ENCODE measurements at regions not wholly inside any gene's neighbourhood (a gene's known extent, or its start where the extent isn't known, plus 50 kb on each side); places are given as distances from the start of the nearest gene placed in this dataset.
"Not testable (repeated sequence)": the region's sequence is repeated elsewhere in the genome, so short reads cannot be mapped to it uniquely, and the experiment has no call there.

DNA sequence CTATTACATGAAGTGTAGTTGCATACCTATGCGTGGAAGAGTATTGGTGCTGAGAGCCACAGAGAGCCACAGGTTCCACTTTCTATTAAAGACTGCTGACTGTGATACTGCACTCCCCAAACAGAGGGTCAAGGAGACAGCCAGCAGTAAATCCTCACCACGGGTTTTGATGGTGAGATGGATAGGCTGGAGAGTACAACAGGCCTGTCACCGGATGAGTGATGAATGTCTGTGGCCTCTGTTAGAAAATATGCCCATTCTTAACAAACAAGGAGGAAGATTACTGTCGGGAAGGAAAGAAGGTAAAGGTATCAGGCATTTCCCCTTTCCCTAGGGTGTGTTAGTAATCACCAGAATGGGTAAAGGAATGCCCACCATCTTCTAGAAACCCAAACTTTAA lies 286.5 kb downstream of the ALDH8A1 start:
- Mint-ChIP-seq H3K27ac (ENCODE audit: unreplicated experiment) (no peak overlapping the region), H3K27me3 (ENCODE audit: unreplicated experiment) (no peaks in the 10 kb centered on the region), H3K4me1 (ENCODE audit: low read depth, unreplicated experiment) (no peaks in the 10 kb centered on the region), H3K9me3 (ENCODE audit: low read depth, unreplicated experiment) (no peaks in the 10 kb centered on the region), H3K36me3 (ENCODE audit: insufficient read depth, unreplicated experiment) (no peaks in the 10 kb centered on the region), H3K4me3 (ENCODE audit: low read depth, unreplicated experiment) (no peak overlapping the region)
- intact Hi-C loops (cut with micrococcal nuclease; ENCODE audit: unreplicated experiment): no loop called here
- DNase-seq: no peak
- TF ChIP-seq, protein P1, sequence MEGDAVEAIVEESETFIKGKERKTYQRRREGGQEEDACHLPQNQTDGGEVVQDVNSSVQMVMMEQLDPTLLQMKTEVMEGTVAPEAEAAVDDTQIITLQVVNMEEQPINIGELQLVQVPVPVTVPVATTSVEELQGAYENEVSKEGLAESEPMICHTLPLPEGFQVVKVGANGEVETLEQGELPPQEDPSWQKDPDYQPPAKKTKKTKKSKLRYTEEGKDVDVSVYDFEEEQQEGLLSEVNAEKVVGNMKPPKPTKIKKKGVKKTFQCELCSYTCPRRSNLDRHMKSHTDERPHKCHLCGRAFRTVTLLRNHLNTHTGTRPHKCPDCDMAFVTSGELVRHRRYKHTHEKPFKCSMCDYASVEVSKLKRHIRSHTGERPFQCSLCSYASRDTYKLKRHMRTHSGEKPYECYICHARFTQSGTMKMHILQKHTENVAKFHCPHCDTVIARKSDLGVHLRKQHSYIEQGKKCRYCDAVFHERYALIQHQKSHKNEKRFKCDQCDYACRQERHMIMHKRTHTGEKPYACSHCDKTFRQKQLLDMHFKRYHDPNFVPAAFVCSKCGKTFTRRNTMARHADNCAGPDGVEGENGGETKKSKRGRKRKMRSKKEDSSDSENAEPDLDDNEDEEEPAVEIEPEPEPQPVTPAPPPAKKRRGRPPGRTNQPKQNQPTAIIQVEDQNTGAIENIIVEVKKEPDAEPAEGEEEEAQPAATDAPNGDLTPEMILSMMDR (IDR thresholded peaks at IDR 0.05; ENCODE audit: unreplicated experiment): no peak
- BruUV-seq (replicated peaks): no TSS peak
- CTCF ChIA-PET: no interaction called here

DNA sequence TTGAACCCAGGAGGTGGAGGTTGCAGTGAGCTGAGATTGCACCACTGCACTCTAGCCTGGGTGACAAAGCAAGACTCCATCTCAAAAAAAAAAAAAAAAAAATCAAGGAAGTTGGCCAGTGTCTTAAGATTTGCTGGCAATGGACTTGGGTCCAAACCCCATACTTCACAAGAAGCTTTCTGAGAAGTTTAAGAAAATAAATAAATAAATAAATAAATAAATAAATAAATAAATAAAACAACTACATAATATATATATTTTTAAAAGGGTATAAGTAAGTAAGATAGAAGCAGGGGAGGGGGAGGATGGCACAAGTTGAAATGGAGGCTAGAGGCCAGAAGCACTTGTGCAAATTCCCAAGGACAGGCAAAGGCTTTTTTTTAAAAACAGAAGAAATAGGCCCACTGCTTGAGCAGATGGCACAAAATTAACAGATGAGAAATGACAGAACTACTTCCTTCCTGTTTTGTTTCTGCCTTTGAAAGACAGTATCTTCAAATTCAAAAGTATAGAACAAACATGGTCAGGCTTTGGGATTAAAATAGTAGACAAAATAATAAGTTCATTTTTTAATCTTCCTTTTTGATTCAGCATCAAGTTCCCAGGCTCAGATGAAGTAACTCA lies 287.7 kb downstream of the ALDH8A1 start:
- H3K4me3 Mint-ChIP-seq (ENCODE audit: low read depth, unreplicated experiment): no peak overlapping the region
- no peak overlapping the region for H3K27ac Mint-ChIP-seq (ENCODE audit: unreplicated experiment)
- TF ChIP-seq, protein P1 (IDR thresholded peaks at IDR 0.05; ENCODE audit: unreplicated experiment): no peak
- H3K27me3 Mint-ChIP-seq (ENCODE audit: unreplicated experiment): no peaks in the 10 kb centered on the region
- no peaks in the 10 kb centered on the region for H3K36me3 Mint-ChIP-seq (ENCODE audit: insufficient read depth, unreplicated experiment)
- no peaks in the 10 kb centered on the region for H3K9me3 Mint-ChIP-seq (ENCODE audit: low read depth, unreplicated experiment)
- no peaks in the 10 kb centered on the region for H3K4me1 Mint-ChIP-seq (ENCODE audit: low read depth, unreplicated experiment)
- CTCF ChIA-PET: no interaction called here
- no peak for DNase-seq
- intact Hi-C loops (cut with micrococcal nuclease; ENCODE audit: unreplicated experiment): no loop called here
- no TSS peak for BruUV-seq (replicated peaks)

DNA sequence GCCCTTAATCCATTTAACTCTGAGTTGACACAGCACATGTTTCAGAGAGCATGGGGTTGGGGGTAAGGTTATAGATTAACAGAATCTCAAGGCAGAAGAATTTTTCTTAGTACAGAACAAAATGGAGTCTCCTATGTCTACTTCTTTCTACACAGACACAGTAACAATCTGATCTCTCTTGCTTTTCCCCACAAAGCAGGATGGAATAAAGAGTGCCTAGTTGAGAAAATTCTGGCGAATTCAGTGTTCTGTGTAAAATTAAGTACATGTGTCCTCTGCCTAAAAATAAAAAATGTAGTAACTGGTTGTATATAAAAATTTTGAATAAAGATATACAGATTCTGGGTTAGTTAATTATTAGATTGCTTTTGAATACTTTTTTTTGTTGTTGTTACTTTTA lies 290.0 kb downstream of the ALDH8A1 start:
- H3K36me3 Mint-ChIP-seq (ENCODE audit: insufficient read depth, unreplicated experiment); H3K4me3 Mint-ChIP-seq (ENCODE audit: low read depth, unreplicated experiment); H3K27ac Mint-ChIP-seq (ENCODE audit: unreplicated experiment); H3K4me1 Mint-ChIP-seq (ENCODE audit: low read depth, unreplicated experiment); CTCF ChIA-PET; H3K9me3 Mint-ChIP-seq (ENCODE audit: low read depth, unreplicated experiment); H3K27me3 Mint-ChIP-seq (ENCODE audit: unreplicated experiment); BruUV-seq (replicated peaks); DNase-seq; intact Hi-C loops (cut with micrococcal nuclease; ENCODE audit: unreplicated experiment): not testable (repeated sequence)

DNA sequence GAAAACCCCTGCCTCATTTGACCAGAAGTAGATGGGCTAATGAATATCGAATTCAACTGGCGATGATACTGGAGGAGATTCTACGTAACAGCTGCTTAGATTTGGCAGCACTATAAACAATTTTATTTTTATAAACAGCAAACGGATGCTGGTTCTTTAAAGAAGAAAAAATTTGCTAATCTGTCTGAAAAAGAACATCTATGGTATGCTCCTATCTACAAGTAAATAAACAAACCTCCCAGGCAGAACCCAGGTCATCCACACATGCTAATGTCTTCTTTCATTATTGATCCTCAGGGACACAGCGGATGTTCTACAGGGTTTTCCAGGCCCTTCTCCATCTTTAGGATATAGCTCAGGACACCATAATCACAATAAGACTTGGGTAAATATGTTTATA lies 291.3 kb downstream of the ALDH8A1 start:
- intact Hi-C loops (cut with micrococcal nuclease; ENCODE audit: unreplicated experiment): no loop called here
- CTCF ChIA-PET: interaction anchor here (1.2 kb wide), 1 partner anchor 111 kb away, joined by 3 read pairs; no protein-coding TSS in a partner anchor
- Mint-ChIP-seq H3K27me3 (ENCODE audit: unreplicated experiment) (no peaks in the 10 kb centered on the region), H3K27ac (ENCODE audit: unreplicated experiment) (no peak overlapping the region), H3K4me1 (ENCODE audit: low read depth, unreplicated experiment) (no peaks in the 10 kb centered on the region), H3K36me3 (ENCODE audit: insufficient read depth, unreplicated experiment) (no peaks in the 10 kb centered on the region), H3K9me3 (ENCODE audit: low read depth, unreplicated experiment) (no peaks in the 10 kb centered on the region), H3K4me3 (ENCODE audit: low read depth, unreplicated experiment) (no peak overlapping the region)
- TF ChIP-seq, protein P1 (IDR thresholded peaks at IDR 0.05; ENCODE audit: unreplicated experiment): no peak
- no TSS peak for BruUV-seq (replicated peaks)
- no peak for DNase-seq

DNA sequence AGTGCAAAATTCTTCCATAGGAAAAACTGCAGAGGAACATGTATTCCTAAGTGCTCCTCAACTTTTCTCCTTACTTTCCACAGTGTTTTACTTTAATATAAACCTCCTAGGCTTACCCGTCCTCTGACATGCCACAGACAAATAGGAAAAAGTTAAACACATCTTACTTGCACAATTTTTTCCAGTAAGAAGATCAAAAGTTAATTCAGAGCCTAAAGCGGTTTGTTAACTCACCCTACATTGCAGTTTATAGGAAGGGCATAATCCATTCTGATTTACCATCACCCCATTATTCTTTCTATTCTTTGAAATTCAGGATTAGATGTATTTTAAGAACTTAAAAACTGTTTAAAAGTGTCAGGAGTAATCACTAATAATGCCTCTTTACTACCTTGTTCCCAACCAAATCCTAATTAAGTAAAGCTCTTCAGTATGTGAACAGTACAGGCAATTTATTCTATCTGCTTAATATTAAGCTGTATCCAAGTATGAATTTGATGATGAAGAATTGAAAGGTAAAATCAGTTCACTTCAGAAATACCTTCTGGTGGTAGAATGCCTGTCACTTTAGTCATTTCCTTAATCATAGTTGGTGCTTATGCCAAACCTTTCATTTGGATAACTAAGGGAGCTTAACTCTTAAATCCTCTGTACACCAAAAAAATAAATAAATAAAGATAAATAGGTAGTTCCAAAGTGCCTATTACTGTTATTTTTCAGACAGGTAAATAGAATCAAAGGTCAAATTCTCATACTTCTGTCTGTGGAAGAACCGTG lies 292.0 kb downstream of the ALDH8A1 start:
- Mint-ChIP-seq H3K4me1 (ENCODE audit: low read depth, unreplicated experiment) (no peaks in the 10 kb centered on the region), H3K36me3 (ENCODE audit: insufficient read depth, unreplicated experiment) (no peaks in the 10 kb centered on the region), H3K27me3 (ENCODE audit: unreplicated experiment) (no peaks in the 10 kb centered on the region), H3K9me3 (ENCODE audit: low read depth, unreplicated experiment) (no peaks in the 10 kb centered on the region), H3K4me3 (ENCODE audit: low read depth, unreplicated experiment) (no peak overlapping the region), H3K27ac (ENCODE audit: unreplicated experiment) (no peak overlapping the region)
- no peak for DNase-seq
- TF ChIP-seq, protein P1 (IDR thresholded peaks at IDR 0.05; ENCODE audit: unreplicated experiment): no peak
- CTCF ChIA-PET: interaction anchor here (1.2 kb wide), 1 partner anchor 111 kb away, joined by 3 read pairs; no protein-coding TSS in a partner anchor
- intact Hi-C loops (cut with micrococcal nuclease; ENCODE audit: unreplicated experiment): no loop called here
- BruUV-seq (replicated peaks): no TSS peak
